ENCODE measurements at regions not wholly inside any gene's neighbourhood (a gene's known extent, or its start where the extent isn't known, plus 50 kb on each side); places are given as distances from the start of the nearest gene placed in this dataset.

- H3K4me3 ChIP-seq = no peak overlapping the region
- 77 to 78% methylated on average over 6 to 13 of the region's 13 CpGs for WGBS, 2 donors (ENCODE audit: low coverage in 1 of 2)
- no peak overlapping the region for H3K27ac ChIP-seq
Observed at GRCh38 chr2:234373481-234374149, 123.3 kb downstream of the ARL4C start.

GRCh38 chr2:234373060-234373459, 123.8 kb downstream of the ARL4C start:
- H3K4me3 ChIP-seq = no peak overlapping the region
- TF ChIP-seq POLR2A (IDR thresholded peaks at IDR 0.05) (no peak), EP300 (IDR thresholded peaks at IDR 0.05; ENCODE audit: low read depth) (no peak), CTCF (IDR thresholded peaks at IDR 0.05) (no peak), POLR2AphosphoS5 (IDR thresholded peaks at IDR 0.05) (no peak)
- in situ Hi-C loops (cut with MboI; ENCODE audit: low pct_ligation_motif_present in 1 of 4, low pct_unique_long_range_greater_than_20kb in 1 of 4, low sequenced_read_pairs in 3 of 4) = no loop called here
- H3K36me3 ChIP-seq = no peaks in the 10 kb centered on the region
- WGBS, 2 donors (ENCODE audit: low coverage in 1 of 2) = 76 to 83% methylated on average over 2 to 4 of the region's 4 CpGs
- H3K9me3 ChIP-seq = no peaks in the 10 kb centered on the region
- no peaks in the 10 kb centered on the region for H3K27me3 ChIP-seq
- H3K27ac ChIP-seq = no peak overlapping the region
- H3K4me1 ChIP-seq = peaks cover 7 to 19% (median 8%) of the 10 kb centered on the region in 4 donors
- intact Hi-C loops (cut with DNase I; ENCODE audit: low total_unique reads) = no loop called here
- DNase-seq = no peak

More at GRCh38 chr2:234373481-234374149, 123.3 kb downstream of the ARL4C start:
- in situ Hi-C loops (cut with MboI; ENCODE audit: low pct_ligation_motif_present in 1 of 4, low pct_unique_long_range_greater_than_20kb in 1 of 4, low sequenced_read_pairs in 3 of 4) (no loop called here), intact Hi-C loops (cut with DNase I; ENCODE audit: low total_unique reads) (no loop called here)
- TF ChIP-seq EP300 (IDR thresholded peaks at IDR 0.05; ENCODE audit: low read depth) = no peak
- TF ChIP-seq POLR2AphosphoS5 (IDR thresholded peaks at IDR 0.05) = no peak
- no peak for TF ChIP-seq CTCF (IDR thresholded peaks at IDR 0.05)
- Histone ChIP-seq H3K36me3 (no peaks in the 10 kb centered on the region), H3K4me1 (peaks cover 1 to 14% (median 3%) of the 10 kb centered on the region in 4 donors), H3K9me3 (no peaks in the 10 kb centered on the region), H3K27me3 (no peaks in the 10 kb centered on the region)
- no peak for DNase-seq

GRCh38 chr2:234372506-234372905, 124.4 kb downstream of the ARL4C start:
- H3K27ac ChIP-seq = no peak overlapping the region

GRCh38 chr2:234368861-234369261, 128.0 kb downstream of the ARL4C start:
- peaks cover 11 to 38% (median 14%) of the 10 kb centered on the region in 4 donors for H3K4me1 ChIP-seq
- H3K27ac ChIP-seq = peak overlapping the region; percentile 55 to 85 (median 74)
- WGBS, 2 donors (ENCODE audit: low coverage in 1 of 2) = 14 to 38% methylated on average over 1 of the region's 1 CpG
- peak; percentile 55 for DNase-seq
- H3K9me3 ChIP-seq = no peaks in the 10 kb centered on the region
- intact Hi-C loops (cut with DNase I; ENCODE audit: low total_unique reads) = no loop called here
- peak; percentile 87 for TF ChIP-seq EP300 (IDR thresholded peaks at IDR 0.05; ENCODE audit: low read depth)
- no peak for TF ChIP-seq POLR2A (IDR thresholded peaks at IDR 0.05)
- TF ChIP-seq CTCF (IDR thresholded peaks at IDR 0.05) = no peak
- peak; percentile 47 to 82 (median 76) for TF ChIP-seq POLR2AphosphoS5 (IDR thresholded peaks at IDR 0.05)
- in situ Hi-C loops (cut with MboI; ENCODE audit: low pct_ligation_motif_present in 1 of 4, low pct_unique_long_range_greater_than_20kb in 1 of 4, low sequenced_read_pairs in 3 of 4) = no loop called here
- H3K4me3 ChIP-seq = no peak overlapping the region
- no peaks in the 10 kb centered on the region for H3K36me3 ChIP-seq
- no peaks in the 10 kb centered on the region for H3K27me3 ChIP-seq

More at GRCh38 chr2:234372506-234372905, 124.4 kb downstream of the ARL4C start:
- DNase-seq = no peak
- Histone ChIP-seq H3K9me3 (no peaks in the 10 kb centered on the region), H3K4me1 (peaks cover 10 to 25% (median 11%) of the 10 kb centered on the region in 4 donors), H3K4me3 (no peak overlapping the region), H3K36me3 (no peaks in the 10 kb centered on the region), H3K27me3 (no peaks in the 10 kb centered on the region)
- in situ Hi-C loops (cut with MboI; ENCODE audit: low pct_ligation_motif_present in 1 of 4, low pct_unique_long_range_greater_than_20kb in 1 of 4, low sequenced_read_pairs in 3 of 4) = no loop called here
- TF ChIP-seq CTCF (IDR thresholded peaks at IDR 0.05) (no peak), EP300 (IDR thresholded peaks at IDR 0.05; ENCODE audit: low read depth) (no peak), POLR2A (IDR thresholded peaks at IDR 0.05) (no peak), POLR2AphosphoS5 (IDR thresholded peaks at IDR 0.05) (no peak)
- intact Hi-C loops (cut with DNase I; ENCODE audit: low total_unique reads) = no loop called here
- WGBS, 2 donors (ENCODE audit: low coverage in 1 of 2) = 88 to 100% methylated on average over 2 of the region's 2 CpGs

Data from transverse colon (tissue), 4 donors.